ENCODE measurements at regions not wholly inside any gene's neighbourhood (a gene's known extent, or its start where the extent isn't known, plus 50 kb on each side); places are given as distances from the start of the nearest gene placed in this dataset.

DNA sequence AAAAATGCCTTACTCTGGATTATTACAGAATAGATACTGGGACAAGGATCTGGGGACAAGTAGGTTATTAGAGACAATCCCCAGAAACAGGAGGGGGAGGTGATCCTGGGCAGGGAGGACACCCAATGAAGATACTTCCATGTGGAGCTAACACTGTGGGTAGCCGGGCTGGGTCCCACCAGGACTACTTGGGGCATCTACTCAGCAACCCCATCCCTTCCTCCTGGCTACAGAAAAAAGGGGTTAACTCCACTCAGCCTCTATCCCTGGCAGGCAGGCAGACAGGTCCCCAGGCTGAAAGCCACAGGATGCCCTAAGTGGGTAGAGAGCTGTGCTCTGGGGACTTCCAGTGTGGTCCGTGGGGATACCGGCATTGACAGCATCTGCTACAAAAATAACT lies 68.0 kb upstream of the NXT1 start:
- TF ChIP-seq BHLHE40 (IDR thresholded peaks at IDR 0.05; ENCODE audit: low read length): no peak
- TF ChIP-seq, protein P1, sequence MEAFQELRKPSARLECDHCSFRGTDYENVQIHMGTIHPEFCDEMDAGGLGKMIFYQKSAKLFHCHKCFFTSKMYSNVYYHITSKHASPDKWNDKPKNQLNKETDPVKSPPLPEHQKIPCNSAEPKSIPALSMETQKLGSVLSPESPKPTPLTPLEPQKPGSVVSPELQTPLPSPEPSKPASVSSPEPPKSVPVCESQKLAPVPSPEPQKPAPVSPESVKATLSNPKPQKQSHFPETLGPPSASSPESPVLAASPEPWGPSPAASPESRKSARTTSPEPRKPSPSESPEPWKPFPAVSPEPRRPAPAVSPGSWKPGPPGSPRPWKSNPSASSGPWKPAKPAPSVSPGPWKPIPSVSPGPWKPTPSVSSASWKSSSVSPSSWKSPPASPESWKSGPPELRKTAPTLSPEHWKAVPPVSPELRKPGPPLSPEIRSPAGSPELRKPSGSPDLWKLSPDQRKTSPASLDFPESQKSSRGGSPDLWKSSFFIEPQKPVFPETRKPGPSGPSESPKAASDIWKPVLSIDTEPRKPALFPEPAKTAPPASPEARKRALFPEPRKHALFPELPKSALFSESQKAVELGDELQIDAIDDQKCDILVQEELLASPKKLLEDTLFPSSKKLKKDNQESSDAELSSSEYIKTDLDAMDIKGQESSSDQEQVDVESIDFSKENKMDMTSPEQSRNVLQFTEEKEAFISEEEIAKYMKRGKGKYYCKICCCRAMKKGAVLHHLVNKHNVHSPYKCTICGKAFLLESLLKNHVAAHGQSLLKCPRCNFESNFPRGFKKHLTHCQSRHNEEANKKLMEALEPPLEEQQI (IDR thresholded peaks at IDR 0.05): no peak
- TF ChIP-seq, protein P2, sequence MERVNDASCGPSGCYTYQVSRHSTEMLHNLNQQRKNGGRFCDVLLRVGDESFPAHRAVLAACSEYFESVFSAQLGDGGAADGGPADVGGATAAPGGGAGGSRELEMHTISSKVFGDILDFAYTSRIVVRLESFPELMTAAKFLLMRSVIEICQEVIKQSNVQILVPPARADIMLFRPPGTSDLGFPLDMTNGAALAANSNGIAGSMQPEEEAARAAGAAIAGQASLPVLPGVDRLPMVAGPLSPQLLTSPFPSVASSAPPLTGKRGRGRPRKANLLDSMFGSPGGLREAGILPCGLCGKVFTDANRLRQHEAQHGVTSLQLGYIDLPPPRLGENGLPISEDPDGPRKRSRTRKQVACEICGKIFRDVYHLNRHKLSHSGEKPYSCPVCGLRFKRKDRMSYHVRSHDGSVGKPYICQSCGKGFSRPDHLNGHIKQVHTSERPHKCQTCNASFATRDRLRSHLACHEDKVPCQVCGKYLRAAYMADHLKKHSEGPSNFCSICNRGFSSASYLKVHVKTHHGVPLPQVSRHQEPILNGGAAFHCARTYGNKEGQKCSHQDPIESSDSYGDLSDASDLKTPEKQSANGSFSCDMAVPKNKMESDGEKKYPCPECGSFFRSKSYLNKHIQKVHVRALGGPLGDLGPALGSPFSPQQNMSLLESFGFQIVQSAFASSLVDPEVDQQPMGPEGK (CRISPR knock-in tag; IDR thresholded peaks at IDR 0.05; ENCODE audit: borderline replicate concordance): no peak
- TF ChIP-seq, protein P3, sequence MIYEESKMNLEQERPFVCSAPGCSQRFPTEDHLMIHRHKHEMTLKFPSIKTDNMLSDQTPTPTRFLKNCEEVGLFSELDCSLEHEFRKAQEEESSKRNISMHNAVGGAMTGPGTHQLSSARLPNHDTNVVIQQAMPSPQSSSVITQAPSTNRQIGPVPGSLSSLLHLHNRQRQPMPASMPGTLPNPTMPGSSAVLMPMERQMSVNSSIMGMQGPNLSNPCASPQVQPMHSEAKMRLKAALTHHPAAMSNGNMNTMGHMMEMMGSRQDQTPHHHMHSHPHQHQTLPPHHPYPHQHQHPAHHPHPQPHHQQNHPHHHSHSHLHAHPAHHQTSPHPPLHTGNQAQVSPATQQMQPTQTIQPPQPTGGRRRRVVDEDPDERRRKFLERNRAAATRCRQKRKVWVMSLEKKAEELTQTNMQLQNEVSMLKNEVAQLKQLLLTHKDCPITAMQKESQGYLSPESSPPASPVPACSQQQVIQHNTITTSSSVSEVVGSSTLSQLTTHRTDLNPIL (CRISPR knock-in tag; IDR thresholded peaks at IDR 0.05): no peak
- no peak for TF ChIP-seq ZNF274 (IDR thresholded peaks at IDR 0.05; ENCODE audit: borderline replicate concordance, low read depth, low read length)
- no peak for TF ChIP-seq EGR1 (conservative IDR thresholded peaks at IDR 0.05)
- TF ChIP-seq ZNF384 (IDR thresholded peaks at IDR 0.05; ENCODE audit: low read depth, low read length): no peak
- no peak for TF ChIP-seq ZNF436 (CRISPR knock-in tag; IDR thresholded peaks at IDR 0.05)
- TF ChIP-seq HIVEP1 (CRISPR knock-in tag; IDR thresholded peaks at IDR 0.05): no peak
- TF ChIP-seq ARNT (IDR thresholded peaks at IDR 0.05): no peak
- no peak for TF ChIP-seq LARP7 (IDR thresholded peaks at IDR 0.05)
- TF ChIP-seq STAT5B (CRISPR knock-in tag; IDR thresholded peaks at IDR 0.05): no peak
- no peak for TF ChIP-seq POLR2AphosphoS5 (IDR thresholded peaks at IDR 0.05; ENCODE audit: control insufficient read depth, insufficient read depth, low read depth, low read length)
